GM19025 (cell line): ENCODE measurements at regions not wholly inside any gene's neighbourhood (a gene's known extent, or its start where the extent isn't known, plus 50 kb on each side); places are given as distances from the start of the nearest gene placed in this dataset.
"Not testable (repeated sequence)": the region's sequence is repeated elsewhere in the genome, so short reads cannot be mapped to it uniquely, and the experiment has no call there.

Experiments used
- ATAC-seq: cut with Tn5 transposase; IDR thresholded peaks from one replicate; pipeline ENCODE4 v1.9.1; 2021; ENCODE audit warnings: mild to moderate bottlenecking, low read depth, moderate library complexity; ENCODE audit not compliant: unreplicated experiment

DNA sequence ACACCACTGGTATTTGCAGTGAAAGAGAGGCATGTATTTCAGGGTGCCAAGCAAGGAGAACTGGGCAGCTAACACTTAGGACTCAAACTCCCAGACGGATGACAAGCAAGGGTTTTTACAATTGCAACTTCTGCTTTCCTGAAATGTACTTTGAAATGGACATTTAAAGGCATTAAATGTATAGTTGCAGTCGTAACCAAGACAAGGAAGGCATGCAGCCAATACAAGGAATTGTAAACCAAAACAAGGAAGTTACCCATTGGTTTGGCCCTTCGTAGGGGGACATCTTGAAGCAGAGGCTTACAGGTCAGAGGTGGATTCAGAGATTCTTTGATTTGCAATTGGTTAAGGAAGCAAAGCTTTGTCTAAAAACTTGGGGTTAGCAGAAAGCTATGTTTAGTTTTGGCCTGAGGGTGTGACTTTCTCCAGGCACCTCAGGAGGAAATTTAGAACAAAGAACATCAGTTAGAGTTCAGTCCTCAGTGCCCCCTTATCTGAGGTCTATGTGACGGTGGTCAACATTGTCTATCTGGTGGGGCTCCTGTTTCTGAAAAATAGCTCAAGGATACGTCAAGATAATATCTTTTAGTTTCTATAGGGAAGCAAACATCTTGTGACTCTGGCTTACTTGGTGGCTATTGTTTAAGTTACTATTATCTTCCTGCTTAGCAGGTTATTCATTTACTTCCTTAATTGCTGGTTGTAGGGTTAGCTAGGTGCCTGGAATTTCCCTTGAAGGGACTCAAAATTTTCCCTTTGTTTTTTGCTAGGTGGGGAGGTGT, 266.0 kb downstream of the CD83 start:
- no peak for ATAC-seq

- no peak for ATAC-seq
Measured at GRCh38 chr6:14384175-14384949, 266.8 kb downstream of the CD83 start.

GRCh38 chr6:14386263-14386662, 268.7 kb downstream of the CD83 start:
- ATAC-seq, result no peak

DNA sequence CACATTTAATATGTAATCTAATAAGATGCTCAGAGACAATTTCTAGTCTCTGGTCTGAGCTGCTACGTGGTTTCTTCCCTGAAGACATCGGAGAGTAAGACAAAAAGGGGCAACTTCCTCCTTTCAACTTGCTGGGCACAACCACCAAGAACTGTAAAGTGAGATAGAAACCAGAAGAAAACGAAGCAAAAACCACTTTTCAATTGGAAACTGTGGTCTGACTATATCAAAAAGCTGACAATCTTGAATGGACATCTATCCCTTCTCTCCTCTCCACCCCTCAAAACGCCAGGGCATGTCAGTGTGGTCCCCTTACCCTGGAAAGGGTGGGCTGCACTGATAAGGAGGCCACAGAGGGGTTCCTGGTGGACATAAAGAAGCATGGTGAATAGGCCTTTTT, 269.1 kb downstream of the CD83 start:
- no peak for ATAC-seq

DNA sequence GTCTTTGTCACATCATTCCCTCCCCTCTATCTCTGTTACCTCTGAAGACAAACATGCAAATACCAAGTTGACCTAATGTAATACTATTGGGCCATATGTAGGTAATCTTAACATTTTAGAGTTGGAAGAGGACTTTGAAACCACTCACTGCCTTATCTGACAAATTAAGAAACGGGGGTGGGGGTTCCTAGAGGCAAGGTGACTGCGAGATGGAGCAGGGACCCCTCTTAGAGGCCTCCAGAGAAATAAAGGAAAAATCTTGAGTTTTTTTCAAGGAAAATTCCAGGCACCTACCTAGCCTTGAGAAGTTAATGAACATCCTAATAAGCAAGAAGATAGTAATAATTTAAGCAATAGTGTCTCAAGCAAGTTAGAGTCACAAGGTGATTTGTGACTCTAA, 270.8 kb downstream of the CD83 start:
- ATAC-seq, result no peak

DNA sequence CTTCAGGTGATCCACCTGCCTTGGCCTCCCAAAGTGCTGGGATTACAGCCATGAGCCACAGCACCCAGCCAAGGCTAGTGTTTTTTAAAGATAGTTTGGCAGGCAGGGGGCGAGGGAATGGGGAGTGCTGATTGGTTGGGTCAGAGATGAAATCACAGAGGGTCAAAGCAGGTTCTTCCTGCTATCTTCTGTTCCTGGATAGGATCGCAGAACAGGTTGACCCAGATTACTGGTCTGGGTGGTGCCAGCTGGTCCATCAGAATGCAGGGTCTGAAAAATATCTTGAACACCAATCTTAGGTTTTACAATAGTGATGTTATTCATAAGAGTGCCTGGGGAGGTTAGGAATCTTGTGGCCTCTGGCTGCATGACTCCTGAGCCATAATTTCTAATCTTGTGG, 272.2 kb downstream of the CD83 start:
- ATAC-seq, result not testable (repeated sequence)

GRCh38 chr6:14390805-14391204, 273.2 kb downstream of the CD83 start:
- no peak for ATAC-seq

GRCh38 chr6:14393910-14394309, 276.3 kb downstream of the CD83 start:
- ATAC-seq, result no peak

GRCh38 chr6:14396392-14396791, 278.8 kb downstream of the CD83 start:
- no peak for ATAC-seq

GRCh38 chr6:14396826-14397517, 279.4 kb downstream of the CD83 start:
- ATAC-seq, result no peak

- no peak for ATAC-seq
Measured at GRCh38 chr6:14397518-14397901, 279.9 kb downstream of the CD83 start.

DNA sequence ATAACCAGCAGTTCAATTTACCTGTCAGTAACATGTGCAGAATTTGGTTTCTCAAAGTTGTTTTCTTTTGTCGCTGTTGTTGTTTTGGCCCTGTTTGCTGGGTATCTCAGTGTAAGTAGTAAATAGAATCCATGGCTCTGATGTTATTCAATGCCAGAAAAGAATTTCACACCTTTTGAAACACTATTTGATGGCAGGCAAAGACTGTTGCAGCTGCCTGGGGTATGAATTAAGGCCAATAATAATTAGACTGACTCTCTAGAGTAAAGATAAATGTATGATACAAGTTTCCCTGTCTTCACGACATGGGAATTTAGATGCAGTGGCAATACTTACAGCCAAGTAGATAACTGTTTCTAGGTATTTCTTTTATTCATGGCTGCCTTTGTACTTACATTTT, 281.4 kb downstream of the CD83 start:
- no peak for ATAC-seq

GRCh38 chr6:14399635-14400034, 282.1 kb downstream of the CD83 start:
- no peak for ATAC-seq

DNA sequence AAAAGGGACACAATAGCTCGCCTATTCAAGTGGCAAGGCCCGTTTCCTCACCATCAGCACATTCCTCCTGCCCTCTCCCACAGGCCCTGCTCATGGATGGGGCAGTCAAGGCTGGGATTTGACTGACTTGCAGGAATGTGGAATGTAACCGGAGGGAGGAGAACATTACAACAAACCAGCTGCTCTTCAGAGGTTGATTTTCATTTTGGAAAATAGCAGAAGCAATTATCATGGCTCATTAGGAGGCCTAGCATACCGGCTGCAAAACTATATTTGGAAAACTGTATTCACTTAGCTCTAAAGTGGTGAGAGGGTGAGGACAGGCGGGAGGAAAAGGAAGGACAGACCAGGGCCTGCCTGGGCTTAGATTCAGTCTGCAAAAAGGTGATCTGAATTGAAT, 283.7 kb downstream of the CD83 start:
- no peak for ATAC-seq

- ATAC-seq, result no peak
Measured at GRCh38 chr6:14406614-14407331, 289.2 kb downstream of the CD83 start.

DNA sequence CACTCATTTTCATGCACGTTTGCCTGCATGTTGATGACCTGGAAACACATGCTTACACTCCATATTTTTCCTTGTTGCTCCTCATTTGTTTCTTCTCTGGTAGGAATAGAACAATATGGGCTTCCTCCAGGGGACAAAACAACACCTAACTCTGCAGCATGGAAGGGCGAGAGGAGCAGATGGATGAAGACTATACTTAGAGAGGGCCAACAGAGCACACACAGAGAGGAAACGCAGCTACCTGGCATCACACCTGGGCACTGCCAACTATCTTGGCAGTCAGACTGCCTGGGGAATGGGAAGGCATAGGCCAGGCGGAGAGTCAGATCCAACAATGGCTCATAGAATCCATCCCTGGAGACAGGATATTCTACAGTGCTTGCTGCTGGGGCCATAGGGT, 290.9 kb downstream of the CD83 start:
- no peak for ATAC-seq

DNA sequence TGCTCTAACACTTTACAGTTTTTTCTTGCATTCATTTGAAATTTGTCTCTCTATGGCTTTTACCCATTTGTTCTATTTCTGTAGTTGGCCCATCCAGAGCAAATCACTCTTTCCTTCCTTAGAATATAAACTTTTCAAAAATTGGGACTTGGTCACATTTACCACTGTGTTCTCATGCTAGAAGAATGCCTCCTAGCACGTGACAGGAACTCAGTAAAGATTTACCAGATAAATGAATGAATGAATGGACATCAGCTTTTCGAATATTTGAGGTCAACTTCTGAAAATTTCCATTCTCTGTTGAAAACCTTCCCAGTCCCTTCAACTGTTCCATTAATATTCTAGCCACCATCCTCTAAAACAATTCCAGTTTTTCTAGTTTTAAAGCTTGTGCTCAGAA, 294.5 kb downstream of the CD83 start:
- ATAC-seq, result no peak

DNA sequence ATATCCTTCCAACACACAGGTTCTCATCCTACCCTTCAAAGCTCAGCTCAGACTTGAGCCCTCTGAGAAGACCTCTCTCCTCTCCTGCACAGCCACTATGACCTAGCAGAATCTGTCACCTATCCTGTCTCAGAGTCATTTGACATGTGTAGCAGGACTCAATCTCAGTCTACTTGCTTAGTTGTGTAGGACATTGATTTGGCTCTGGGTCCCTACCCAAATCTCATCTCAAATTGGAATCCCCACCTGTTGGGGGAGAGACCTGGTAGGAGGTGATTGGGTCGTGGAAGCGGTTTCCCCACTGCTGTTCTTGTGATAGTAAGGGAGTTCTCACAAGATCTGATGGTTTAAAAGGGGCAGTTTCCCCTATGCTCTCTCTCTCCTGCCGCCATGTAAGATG, 297.9 kb downstream of the CD83 start:
- ATAC-seq, result no peak

GRCh38 chr6:14417377-14417776, 299.8 kb downstream of the CD83 start:
- ATAC-seq, result no peak

DNA sequence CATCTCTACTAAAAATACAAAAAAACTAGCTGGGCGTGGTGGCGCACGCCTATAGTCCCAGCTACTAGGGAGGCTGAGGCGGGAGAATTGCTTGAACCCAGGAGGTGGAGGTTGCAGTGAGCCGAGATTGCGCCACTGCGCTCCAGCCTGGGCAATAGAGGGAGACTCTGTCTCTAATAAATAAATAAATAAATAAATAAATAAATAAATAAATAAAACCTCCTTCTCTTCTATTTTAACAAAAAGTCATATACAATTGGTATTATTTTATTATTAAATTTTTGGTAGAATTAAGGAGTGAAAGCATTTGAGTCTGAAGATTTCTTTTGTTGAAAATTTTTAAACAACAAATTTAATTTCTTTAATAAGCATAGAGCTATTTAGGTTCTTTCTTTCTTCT, 301.7 kb downstream of the CD83 start:
- not testable (repeated sequence) for ATAC-seq

GRCh38 chr6:14422061-14422460, 304.5 kb downstream of the CD83 start:
- ATAC-seq, result no peak
